Naive thymus-derived CD4-positive, alpha-beta T cell (primary cell): ENCODE measurements at regions not wholly inside any gene's neighbourhood (a gene's known extent, or its start where the extent isn't known, plus 50 kb on each side); places are given as distances from the start of the nearest gene placed in this dataset.

ENCODE experiments used
- ATAC-seq: fragments of 150-1000 bp; cut with Tn5 transposase; 2 replicates; pipeline ENCODE4 v1.10.0; 2021; ENCODE audit warnings: mild to moderate bottlenecking, moderate library complexity
- CTCF ChIA-PET: fragments of 350-600 bp; sonication (Branson Sonifier 250); formaldehyde crosslinking; loops from one replicate; lab custom pipeline; 2021; ENCODE audit warnings: antibody characterized with exemption; lab: Charles Lee
- POLR2A ChIA-PET: fragments of 350-600 bp; sonication (Branson Sonifier 250); formaldehyde crosslinking; loops from one replicate; lab custom pipeline; 2021; ENCODE audit warnings: antibody characterized with exemption, inconsistent platforms; lab: Charles Lee
- DNase-seq, 9 donors: peaks; one replicate each; pipeline versions ENCODE4 v3.0.0 to v3.0.0-alpha.2; 2020 to 2022; ENCODE audit warnings: mixed read lengths in 1 of 9
- H3K27ac ChIP-seq: one replicate; pipeline ENCODE4 v1.7.0; 2013; ENCODE audit warnings: mild to moderate bottlenecking, low read depth, low read length, moderate library complexity
- H3K27me3 ChIP-seq, 2 donors: one replicate each; pipeline ENCODE4 v1.7.0; 2013; ENCODE audit warnings: low read length in 2 of 2, mild to moderate bottlenecking in 2 of 2, moderate library complexity in 2 of 2; ENCODE audit not compliant: control insufficient read depth in 2 of 2, insufficient read depth in 2 of 2
- H3K36me3 ChIP-seq, 3 experiments: 1 replicate in 2 of 3; 2 replicates in 1 of 3; pipeline ENCODE4 v1.7.0; 2013; ENCODE audit warnings: low read length in 3 of 3, mild to moderate bottlenecking in 3 of 3, moderate library complexity in 1 of 3; ENCODE audit not compliant: insufficient read depth in 3 of 3, control insufficient read depth in 2 of 3
- H3K4me1 ChIP-seq, 2 donors: one replicate each; pipeline ENCODE4 v1.7.0; 2013; ENCODE audit warnings: low read length in 2 of 2, mild to moderate bottlenecking in 2 of 2, moderate library complexity in 1 of 2; ENCODE audit not compliant: control insufficient read depth in 2 of 2, insufficient read depth in 2 of 2
- H3K4me3 ChIP-seq: 2 replicates; pipeline ENCODE4 v1.7.0; 2013; ENCODE audit warnings: mild to moderate bottlenecking, low read length
- H3K9me3 ChIP-seq, 3 experiments: 1 replicate in 2 of 3; 2 replicates in 1 of 3; pipeline ENCODE4 v1.7.0; 2013; ENCODE audit warnings: low read length in 3 of 3; ENCODE audit not compliant: control insufficient read depth in 2 of 3
- H3K27ac Mint-ChIP-seq, 9 donors: one replicate each; pipeline ENCODE4 v1.8.0; 2020 to 2022; ENCODE audit warnings: mixed read lengths in 9 of 9, mild to moderate bottlenecking in 8 of 9, moderate library complexity in 5 of 9, inconsistent platforms in 2 of 9
- H3K27me3 Mint-ChIP-seq, 5 donors: one replicate each; pipeline ENCODE4 v1.8.0; 2021 to 2022; ENCODE audit warnings: mixed read lengths in 5 of 5, mild to moderate bottlenecking in 1 of 5
- H3K36me3 Mint-ChIP-seq, 5 donors: one replicate each; pipeline ENCODE4 v1.8.0; 2020 to 2022; ENCODE audit warnings: mixed read lengths in 5 of 5, mild to moderate bottlenecking in 3 of 5, inconsistent platforms in 1 of 5
- H3K4me1 Mint-ChIP-seq, 7 donors: one replicate each; pipeline ENCODE4 v1.8.0; 2020 to 2022; ENCODE audit warnings: mixed read lengths in 7 of 7, mild to moderate bottlenecking in 3 of 7, inconsistent platforms in 1 of 7
- H3K4me3 Mint-ChIP-seq, 10 donors: one replicate each; pipeline ENCODE4 v1.8.0; 2020 to 2022; ENCODE audit warnings: mild to moderate bottlenecking in 10 of 10, mixed read lengths in 10 of 10, moderate library complexity in 6 of 10, inconsistent platforms in 2 of 10
- H3K9me3 Mint-ChIP-seq, 11 donors: one replicate each; pipeline ENCODE4 v1.8.0; 2020 to 2022; ENCODE audit warnings: mixed read lengths in 11 of 11, mild to moderate bottlenecking in 4 of 11, inconsistent platforms in 1 of 11, moderate library complexity in 1 of 11
- intact Hi-C, 2 donors: fragments of 100-400 bp; cut with micrococcal nuclease; formaldehyde crosslinking; loops; one replicate each; pipeline ENCODE4 v1.15.1; 2023

DNA sequence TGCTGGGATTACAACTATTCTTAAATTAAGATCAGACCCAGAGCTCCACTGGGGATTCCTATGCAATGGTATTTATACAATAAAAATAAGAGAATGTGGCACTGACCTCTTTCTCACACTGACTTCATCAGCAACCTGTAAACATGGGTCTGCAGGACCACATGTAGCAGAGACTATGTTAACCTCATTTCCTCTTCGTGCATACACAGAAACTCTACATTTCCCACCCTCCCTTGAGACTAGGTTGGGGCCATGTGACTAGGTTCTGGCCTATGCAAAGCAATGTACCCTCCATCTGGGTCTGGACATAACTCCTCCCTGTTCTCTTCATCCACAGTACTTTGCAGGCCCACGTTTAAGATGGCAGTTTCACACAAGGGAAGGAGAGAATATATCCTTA lies 514.4 kb upstream of the CHAC2 start:
- H3K9me3 ChIP-seq = no peaks in the 10 kb centered on the region
- no peaks in the 10 kb centered on the region for H3K4me1 Mint-ChIP-seq
- H3K27me3 ChIP-seq = no peaks in the 10 kb centered on the region
- DNase-seq (no peak), ATAC-seq (no peak)
- H3K36me3 Mint-ChIP-seq = no peaks in the 10 kb centered on the region
- H3K27ac ChIP-seq = no peak overlapping the region
- ChIA-PET CTCF (no interaction called here), POLR2A (no interaction called here)
- no peaks in the 10 kb centered on the region for H3K27me3 Mint-ChIP-seq
- no peaks in the 10 kb centered on the region for H3K4me1 ChIP-seq
- H3K27ac Mint-ChIP-seq = no peak overlapping the region
- intact Hi-C loops = no loop called here
- H3K4me3 ChIP-seq = no peak overlapping the region
- no peaks in the 10 kb centered on the region for H3K36me3 ChIP-seq
- H3K4me3 Mint-ChIP-seq = no peak overlapping the region
- H3K9me3 Mint-ChIP-seq = peaks cover 0 to 6% (median 3%) of the 10 kb centered on the region in 11 donors

DNA sequence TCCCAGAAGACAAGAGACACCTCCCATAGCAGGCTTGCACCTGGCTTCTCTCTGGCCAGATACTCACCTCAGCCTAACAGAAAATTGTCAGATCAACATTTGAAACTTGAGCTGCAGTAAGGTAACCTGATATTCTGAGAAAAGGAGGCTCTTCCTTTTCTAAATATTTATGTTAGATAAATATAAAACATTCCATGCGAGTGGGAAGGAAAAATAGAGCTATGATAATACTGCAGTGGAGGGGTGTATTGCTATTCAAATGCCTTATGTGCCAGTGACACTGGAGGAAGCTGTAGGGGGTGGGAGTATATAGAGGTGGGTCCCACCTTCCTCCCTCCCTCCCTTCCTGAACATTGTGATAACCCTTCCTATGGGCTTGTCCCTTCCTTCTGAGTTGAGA lies 515.5 kb upstream of the CHAC2 start:
- Histone ChIP-seq H3K27ac (no peak overlapping the region), H3K27me3 (no peaks in the 10 kb centered on the region), H3K4me3 (no peak overlapping the region), H3K36me3 (no peaks in the 10 kb centered on the region), H3K9me3 (no peaks in the 10 kb centered on the region), H3K4me1 (no peaks in the 10 kb centered on the region)
- POLR2A ChIA-PET = no interaction called here
- ATAC-seq (no peak), DNase-seq (no peak)
- intact Hi-C loops = no loop called here
- CTCF ChIA-PET = no interaction called here
- Mint-ChIP-seq H3K9me3 (peaks cover 0 to 4% (median 0%) of the 10 kb centered on the region in 11 donors), H3K4me1 (no peaks in the 10 kb centered on the region), H3K36me3 (no peaks in the 10 kb centered on the region), H3K27me3 (no peaks in the 10 kb centered on the region), H3K4me3 (no peak overlapping the region), H3K27ac (no peak overlapping the region)

DNA sequence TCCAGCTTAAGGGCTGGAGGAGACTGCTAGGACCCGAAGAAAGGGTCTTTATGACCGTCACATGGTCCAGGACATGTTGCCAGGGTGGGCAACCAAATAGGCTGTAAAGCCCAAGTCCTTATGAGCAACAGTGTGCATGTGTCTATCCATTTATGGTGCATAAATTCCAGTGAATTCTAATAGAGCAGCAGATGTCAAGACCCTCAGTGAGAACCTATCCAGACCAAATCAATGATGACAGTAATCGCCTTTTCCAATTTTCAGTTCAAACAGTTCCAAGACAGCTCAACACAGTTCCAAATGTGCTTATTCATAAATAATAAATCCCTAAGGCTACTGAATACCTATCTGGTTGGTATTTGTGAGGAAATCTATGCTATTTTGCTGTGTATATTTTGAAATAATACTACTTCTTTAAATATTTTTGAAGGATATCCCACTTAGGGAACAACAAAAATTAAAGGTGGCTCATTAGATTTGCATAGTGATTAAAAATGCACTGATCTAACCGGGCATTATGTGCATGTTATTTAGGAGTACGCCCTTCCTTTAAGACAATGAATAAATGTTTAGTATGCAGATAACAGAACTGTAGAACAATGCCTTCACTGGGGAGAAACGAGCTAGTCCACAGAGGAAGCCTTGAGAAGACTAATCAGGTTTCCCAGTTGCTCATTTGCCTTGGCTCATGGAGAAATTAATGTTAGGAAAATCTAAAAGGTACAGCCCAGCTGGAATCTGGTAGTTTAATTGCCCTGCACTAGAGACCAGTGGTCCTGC lies 519.5 kb upstream of the CHAC2 start:
- no peaks in the 10 kb centered on the region for H3K36me3 ChIP-seq
- H3K4me1 ChIP-seq = no peaks in the 10 kb centered on the region
- CTCF ChIA-PET = no interaction called here
- no peaks in the 10 kb centered on the region for H3K9me3 ChIP-seq
- intact Hi-C loops = no loop called here
- DNase-seq (no peak), ATAC-seq (no peak)
- H3K27ac ChIP-seq = no peak overlapping the region
- H3K4me3 Mint-ChIP-seq = no peak overlapping the region
- no peak overlapping the region for H3K4me3 ChIP-seq
- POLR2A ChIA-PET = no interaction called here
- H3K27ac Mint-ChIP-seq = no peak overlapping the region
- H3K9me3 Mint-ChIP-seq = peaks cover 0 to 3% (median 0%) of the 10 kb centered on the region in 11 donors
- H3K4me1 Mint-ChIP-seq = no peaks in the 10 kb centered on the region
- no peaks in the 10 kb centered on the region for H3K27me3 ChIP-seq
- H3K36me3 Mint-ChIP-seq = no peaks in the 10 kb centered on the region
- no peaks in the 10 kb centered on the region for H3K27me3 Mint-ChIP-seq

DNA sequence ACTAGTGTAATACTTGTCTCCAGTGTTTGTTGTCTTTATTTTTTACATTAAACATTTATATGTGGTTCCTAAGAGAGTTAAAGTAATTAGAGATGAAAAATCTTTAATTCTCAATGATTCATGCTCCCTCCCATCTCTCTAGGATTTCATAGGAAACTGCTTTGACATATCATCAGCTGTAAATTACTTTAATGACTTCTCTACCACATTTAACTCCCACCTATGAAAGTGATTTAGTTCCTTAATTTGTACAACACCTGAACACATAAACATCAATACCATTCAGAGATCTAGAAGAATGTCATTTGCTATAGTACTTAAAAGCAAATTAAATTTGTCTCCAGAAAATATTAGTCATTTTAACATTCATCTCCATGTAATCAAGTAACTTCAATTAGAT lies 524.2 kb upstream of the CHAC2 start:
- DNase-seq = no peak
- Mint-ChIP-seq H3K36me3 (no peaks in the 10 kb centered on the region), H3K9me3 (peaks cover 0 to 4% (median 0%) of the 10 kb centered on the region in 11 donors), H3K27ac (no peak overlapping the region), H3K27me3 (peaks cover 0 to 4% (median 0%) of the 10 kb centered on the region in 5 donors), H3K4me1 (no peaks in the 10 kb centered on the region), H3K4me3 (no peak overlapping the region)
- no peaks in the 10 kb centered on the region for H3K36me3 ChIP-seq
- no peak overlapping the region for H3K27ac ChIP-seq
- H3K4me3 ChIP-seq = no peak overlapping the region
- POLR2A ChIA-PET = no interaction called here
- intact Hi-C loops = no loop called here
- CTCF ChIA-PET = no interaction called here
- no peaks in the 10 kb centered on the region for H3K4me1 ChIP-seq
- no peaks in the 10 kb centered on the region for H3K9me3 ChIP-seq
- no peaks in the 10 kb centered on the region for H3K27me3 ChIP-seq
- ATAC-seq = no peak

DNA sequence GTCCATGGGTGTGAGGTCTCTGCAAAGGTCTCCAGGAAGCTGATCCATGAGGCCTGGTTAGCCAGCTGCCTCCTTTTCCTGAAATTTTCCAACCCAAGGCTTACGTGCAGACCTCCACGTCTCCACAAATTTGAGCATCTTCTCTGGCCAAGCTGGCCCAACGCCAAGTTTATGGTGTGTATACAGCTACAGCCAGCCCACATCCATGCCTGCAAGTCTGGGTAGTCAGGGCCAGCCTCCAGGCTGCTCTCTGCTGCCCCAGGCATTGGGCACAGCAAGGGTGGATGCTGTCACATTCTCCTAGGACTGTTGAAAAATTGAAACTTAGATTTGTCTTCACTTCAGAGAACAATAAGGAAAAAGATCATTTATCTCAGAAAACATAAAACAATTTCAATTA lies 525.5 kb upstream of the CHAC2 start:
- Histone ChIP-seq H3K36me3 (no peaks in the 10 kb centered on the region), H3K4me1 (no peaks in the 10 kb centered on the region), H3K27ac (no peak overlapping the region), H3K4me3 (no peak overlapping the region), H3K9me3 (no peaks in the 10 kb centered on the region), H3K27me3 (no peaks in the 10 kb centered on the region)
- intact Hi-C loops = no loop called here
- ATAC-seq (no peak), DNase-seq (no peak)
- no peaks in the 10 kb centered on the region for H3K36me3 Mint-ChIP-seq
- H3K9me3 Mint-ChIP-seq = peaks cover 0 to 4% (median 0%) of the 10 kb centered on the region in 11 donors
- ChIA-PET POLR2A (no interaction called here), CTCF (no interaction called here)
- H3K4me1 Mint-ChIP-seq = no peaks in the 10 kb centered on the region
- no peak overlapping the region for H3K4me3 Mint-ChIP-seq
- no peak overlapping the region for H3K27ac Mint-ChIP-seq
- H3K27me3 Mint-ChIP-seq = peaks cover 0 to 4% (median 0%) of the 10 kb centered on the region in 5 donors

DNA sequence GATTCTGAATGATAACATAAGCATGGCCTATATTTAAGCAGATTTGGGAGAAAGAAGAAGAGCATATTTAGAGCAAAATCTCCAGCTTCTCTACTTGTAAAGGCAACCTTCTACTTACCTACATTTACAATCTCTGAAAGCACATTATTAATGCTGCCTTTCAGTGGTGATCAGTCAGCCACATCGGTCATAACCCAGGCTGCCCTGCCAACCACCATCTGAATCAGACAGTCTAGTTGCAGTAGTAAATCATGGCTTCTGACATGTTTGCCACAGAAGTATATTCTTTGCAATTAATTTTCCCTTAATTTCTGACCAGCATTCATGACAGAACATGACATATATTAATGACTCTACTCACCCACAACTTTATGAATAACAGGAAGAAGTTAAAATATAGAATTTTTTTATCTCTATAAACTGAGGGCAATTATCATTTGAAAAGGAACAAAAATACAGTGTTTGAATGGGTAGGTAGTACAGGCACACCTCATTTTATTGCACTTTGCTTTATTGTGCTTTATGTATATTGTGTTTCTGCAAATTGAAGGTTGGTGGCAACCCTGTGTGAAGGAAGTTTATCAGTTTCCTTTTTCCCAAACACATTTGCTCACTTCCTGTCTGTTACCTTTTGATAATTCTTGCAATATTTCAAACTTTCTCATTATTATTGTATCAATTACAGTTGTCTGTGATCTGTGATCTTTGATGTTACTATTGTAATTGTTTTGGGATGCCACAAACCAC lies 531.6 kb upstream of the CHAC2 start:
- no peaks in the 10 kb centered on the region for H3K9me3 Mint-ChIP-seq
- no peak overlapping the region for H3K27ac ChIP-seq
- H3K4me1 Mint-ChIP-seq = peaks cover 0 to 7% (median 0%) of the 10 kb centered on the region in 7 donors
- no peaks in the 10 kb centered on the region for H3K27me3 ChIP-seq
- no peak overlapping the region for H3K4me3 ChIP-seq
- ChIA-PET POLR2A (no interaction called here), CTCF (no interaction called here)
- no peak for DNase-seq
- no peaks in the 10 kb centered on the region for H3K9me3 ChIP-seq
- H3K36me3 ChIP-seq = no peaks in the 10 kb centered on the region
- H3K27ac Mint-ChIP-seq = no peak overlapping the region
- ATAC-seq = no peak
- peaks cover 0 to 5% (median 0%) of the 10 kb centered on the region in 5 donors for H3K27me3 Mint-ChIP-seq
- H3K36me3 Mint-ChIP-seq = no peaks in the 10 kb centered on the region
- H3K4me3 Mint-ChIP-seq = no peak overlapping the region
- intact Hi-C loops = no loop called here
- no peaks in the 10 kb centered on the region for H3K4me1 ChIP-seq

DNA sequence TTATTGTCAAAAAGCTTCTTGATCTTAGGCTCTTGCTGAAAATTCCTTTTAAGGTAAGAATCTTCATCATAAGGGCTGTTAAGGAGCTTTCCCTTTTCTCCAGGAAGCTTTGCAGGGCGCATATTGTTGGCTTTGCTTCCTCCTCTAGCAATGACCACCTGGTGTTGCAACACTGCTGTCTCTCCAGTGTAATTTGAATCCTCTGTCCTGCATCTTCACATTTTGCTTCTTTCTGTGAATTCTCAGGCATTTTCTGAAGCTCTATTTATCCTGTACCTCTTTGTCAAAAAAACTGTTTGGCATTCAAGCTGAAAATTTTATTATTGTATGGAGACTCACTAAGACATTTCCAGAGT lies 533.1 kb upstream of the CHAC2 start:
- ATAC-seq = no peak
- Histone ChIP-seq H3K36me3 (no peaks in the 10 kb centered on the region), H3K27ac (no peak overlapping the region), H3K4me1 (no peaks in the 10 kb centered on the region), H3K4me3 (no peak overlapping the region), H3K27me3 (no peaks in the 10 kb centered on the region), H3K9me3 (no peaks in the 10 kb centered on the region)
- no peak for DNase-seq
- Mint-ChIP-seq H3K4me3 (no peak overlapping the region), H3K27ac (no peak overlapping the region), H3K36me3 (no peaks in the 10 kb centered on the region), H3K4me1 (peaks cover 0 to 7% (median 0%) of the 10 kb centered on the region in 7 donors), H3K9me3 (peaks cover 0 to 4% (median 0%) of the 10 kb centered on the region in 11 donors), H3K27me3 (peaks cover 0 to 5% (median 0%) of the 10 kb centered on the region in 5 donors)
- ChIA-PET POLR2A (no interaction called here), CTCF (no interaction called here)
- intact Hi-C loops = no loop called here
